ENCODE measurements at regions not wholly inside any gene's neighbourhood (a gene's known extent, or its start where the extent isn't known, plus 50 kb on each side); places are given as distances from the start of the nearest gene placed in this dataset.

DNA sequence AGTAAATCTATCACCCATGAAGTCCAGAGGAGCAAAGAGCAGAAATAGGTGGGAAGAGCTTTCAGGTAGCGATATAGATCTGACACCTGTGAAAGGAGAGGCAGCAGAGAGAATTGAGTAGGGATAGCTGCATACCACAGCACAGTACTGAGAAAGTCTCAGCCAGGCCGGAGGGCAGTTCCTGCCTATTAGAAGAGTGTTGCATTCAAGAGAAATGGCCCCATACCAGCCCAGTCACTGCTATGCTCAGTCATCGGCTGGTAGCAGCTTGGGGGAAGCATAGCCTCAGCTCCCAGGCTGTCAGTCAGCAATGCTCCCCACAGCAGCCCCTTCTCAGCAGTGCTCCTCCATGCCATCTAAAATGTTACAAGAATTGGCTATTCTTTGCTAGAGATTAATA, 285.1 kb upstream of the CDH6 start:
- TF ChIP-seq CTCF (IDR thresholded peaks at IDR 0.05; ENCODE audit: insufficient read depth, low read length) (no peak), POLR2AphosphoS5 (IDR thresholded peaks at IDR 0.05; ENCODE audit: low read depth) (no peak), SPI1 (IDR thresholded peaks at IDR 0.05; ENCODE audit: borderline replicate concordance, low read depth) (no peak), REST (IDR thresholded peaks at IDR 0.05; ENCODE audit: insufficient replicate concordance, low read depth) (no peak)

Measured in HL-60 (cell line).